ENCODE measurements at regions not wholly inside any gene's neighbourhood (a gene's known extent, or its start where the extent isn't known, plus 50 kb on each side); places are given as distances from the start of the nearest gene placed in this dataset.

- TF ChIP-seq POLR2AphosphoS5 (IDR thresholded peaks at IDR 0.05; ENCODE audit: low read depth, low read length) (no peak), CTCF (IDR thresholded peaks at IDR 0.05) (no peak), TCF7L2 (IDR thresholded peaks at IDR 0.05; ENCODE audit: low read depth, low read length) (no peak)
These were observed 452.1 kb upstream of the PTPRD start for GRCh38 chr9:11064909-11065308.

All from Panc1 (cell line).